HG02970 (cell line): ENCODE measurements at regions not wholly inside any gene's neighbourhood (a gene's known extent, or its start where the extent isn't known, plus 50 kb on each side); places are given as distances from the start of the nearest gene placed in this dataset.

ENCODE experiments used
- ATAC-seq: cut with Tn5 transposase; IDR thresholded peaks from one replicate; pipeline ENCODE4 v1.9.1; 2021; ENCODE audit warnings: mild to moderate bottlenecking, moderate library complexity, moderate number of reproducible peaks; ENCODE audit not compliant: unreplicated experiment, low FRiP score

GRCh38 chr3:107284612-107285011 lies 92.6 kb upstream of the CCDC54 start:
- ATAC-seq, result no peak

DNA sequence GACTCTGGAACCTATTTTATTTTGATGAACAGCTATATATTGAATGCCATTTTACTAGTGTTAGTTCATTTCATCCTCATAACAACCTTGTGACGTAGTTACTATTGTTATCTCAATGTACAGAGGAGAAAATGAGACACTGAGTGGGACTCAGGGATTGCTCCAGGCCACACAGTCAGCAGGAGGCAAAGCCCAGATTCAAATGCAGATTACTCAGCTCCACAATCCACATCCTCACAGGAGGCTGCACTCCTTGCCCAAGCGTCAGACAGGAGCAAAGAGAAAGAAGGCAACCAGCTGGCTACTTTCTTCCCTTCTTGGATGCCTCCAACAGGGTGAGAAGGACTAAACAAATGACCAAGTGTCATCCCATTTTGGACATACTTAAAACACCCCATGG lies 92.0 kb upstream of the CCDC54 start:
- no peak for ATAC-seq

DNA sequence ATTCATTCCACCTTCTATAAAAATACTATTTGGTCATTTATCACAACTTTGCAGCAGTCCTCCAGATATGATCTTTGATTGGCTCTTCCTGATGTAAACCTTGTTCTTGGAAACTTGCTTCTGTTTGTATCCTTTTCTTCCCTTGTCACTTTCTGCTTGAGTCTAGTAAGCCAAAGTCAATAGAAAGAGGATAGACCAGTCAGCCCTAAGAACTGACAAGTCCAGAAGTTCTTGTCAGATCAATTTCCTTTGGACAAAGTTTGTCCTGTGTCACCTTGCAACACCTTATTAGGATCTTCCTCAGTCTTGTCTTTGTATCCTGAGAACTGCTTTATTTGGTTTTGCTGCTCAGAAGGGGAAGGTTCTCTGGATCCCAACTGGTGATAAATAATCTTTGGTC lies 87.9 kb upstream of the CCDC54 start:
- no peak for ATAC-seq

DNA sequence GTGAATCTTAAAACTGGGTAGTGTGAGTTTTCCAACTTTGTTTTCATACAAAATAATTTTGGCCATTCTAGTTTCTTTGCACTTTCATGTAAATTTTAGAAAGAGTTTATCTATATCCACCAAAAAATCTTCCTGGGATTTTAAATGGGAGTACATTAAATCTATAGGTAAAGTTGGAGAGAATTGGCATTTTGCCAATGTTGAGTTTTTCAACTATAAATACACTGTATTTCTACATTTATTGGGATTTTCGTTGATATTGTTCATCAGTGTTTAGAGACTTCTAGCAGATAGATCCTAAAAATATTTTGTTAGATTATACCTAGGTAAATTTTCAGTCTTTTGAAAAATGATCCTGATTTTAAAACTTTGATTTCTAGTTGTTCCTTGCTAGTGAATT lies 83.1 kb upstream of the CCDC54 start:
- no peak for ATAC-seq

DNA sequence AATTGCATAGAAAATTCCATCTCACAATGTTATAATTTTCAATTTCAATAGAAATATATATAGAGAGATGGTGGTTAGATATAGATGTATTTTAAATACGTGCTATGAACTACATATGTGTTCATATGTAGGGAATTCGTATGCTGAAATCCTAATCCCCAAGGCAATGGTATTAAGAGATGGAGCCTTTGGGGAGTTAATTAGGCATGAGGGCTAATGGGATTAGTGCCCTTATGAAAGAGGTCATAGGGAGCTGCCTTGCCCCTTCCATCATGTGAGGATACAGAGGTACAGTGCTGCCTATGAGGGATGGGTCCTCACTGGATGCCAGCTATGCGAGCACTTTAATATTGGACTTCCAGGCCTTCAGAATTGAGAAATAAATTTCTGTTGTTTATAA lies 79.6 kb upstream of the CCDC54 start:
- ATAC-seq, result no peak

GRCh38 chr3:107307205-107307604 lies 70.0 kb upstream of the CCDC54 start:
- no peak for ATAC-seq

DNA sequence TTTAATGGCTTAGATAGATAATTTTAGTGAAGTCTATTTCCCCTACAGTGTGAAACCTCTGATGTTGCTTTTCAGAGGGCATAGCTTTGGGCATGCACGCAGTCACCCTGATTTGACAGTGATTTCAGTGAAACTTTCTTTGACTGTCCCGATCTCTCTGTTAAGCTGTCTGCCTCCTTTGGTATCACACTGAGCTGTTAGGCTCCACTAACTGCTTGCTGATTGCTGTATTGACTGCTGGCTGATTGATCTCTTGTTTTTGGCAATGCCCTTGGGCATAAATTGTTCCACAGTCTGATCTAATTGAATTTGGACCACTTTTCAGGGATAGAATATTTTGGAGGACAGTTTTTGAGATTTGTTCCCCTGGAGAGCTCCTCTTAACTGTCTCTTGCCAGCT lies 68.5 kb upstream of the CCDC54 start:
- no peak for ATAC-seq

GRCh38 chr3:107309312-107309711 lies 67.9 kb upstream of the CCDC54 start:
- no peak for ATAC-seq

DNA sequence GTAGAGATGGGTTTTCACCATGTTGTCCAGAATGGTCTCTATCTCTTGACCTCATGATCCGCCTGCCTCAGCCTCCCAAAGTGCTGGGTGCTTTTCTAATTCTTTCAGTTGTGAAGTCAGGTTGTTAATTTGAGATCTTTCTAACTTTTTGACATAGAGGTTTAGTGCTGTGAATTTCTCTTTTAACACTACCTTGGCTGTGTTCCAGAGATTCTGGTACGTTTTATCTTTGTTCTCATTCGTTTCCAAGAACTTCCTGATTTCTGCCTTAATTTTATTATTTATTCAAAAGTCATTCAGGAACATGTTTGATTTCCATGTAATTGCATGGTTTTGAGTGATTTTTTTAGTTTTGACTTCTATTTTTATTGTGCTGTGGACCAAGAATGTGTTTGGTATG lies 63.5 kb upstream of the CCDC54 start:
- no peak for ATAC-seq

DNA sequence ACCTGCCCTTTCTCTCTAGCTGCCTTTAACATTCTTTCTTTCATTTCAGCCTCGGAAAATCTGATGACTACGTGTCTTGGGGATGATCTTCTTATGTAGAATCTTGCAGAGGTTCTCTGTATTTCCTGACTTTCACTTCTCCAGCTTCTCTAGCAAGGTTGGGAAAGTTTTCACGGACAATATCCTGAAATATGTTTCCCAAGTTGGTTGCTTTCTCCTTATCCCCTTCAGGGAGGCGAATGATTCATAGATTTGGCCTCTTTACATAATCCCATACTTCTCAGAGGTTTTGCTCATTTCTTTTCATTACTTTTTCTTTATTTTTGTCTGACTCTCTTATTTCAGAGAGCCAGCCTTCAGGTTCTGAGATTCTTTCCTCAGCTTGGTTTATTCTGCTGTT lies 62.1 kb upstream of the CCDC54 start:
- ATAC-seq, result no peak

DNA sequence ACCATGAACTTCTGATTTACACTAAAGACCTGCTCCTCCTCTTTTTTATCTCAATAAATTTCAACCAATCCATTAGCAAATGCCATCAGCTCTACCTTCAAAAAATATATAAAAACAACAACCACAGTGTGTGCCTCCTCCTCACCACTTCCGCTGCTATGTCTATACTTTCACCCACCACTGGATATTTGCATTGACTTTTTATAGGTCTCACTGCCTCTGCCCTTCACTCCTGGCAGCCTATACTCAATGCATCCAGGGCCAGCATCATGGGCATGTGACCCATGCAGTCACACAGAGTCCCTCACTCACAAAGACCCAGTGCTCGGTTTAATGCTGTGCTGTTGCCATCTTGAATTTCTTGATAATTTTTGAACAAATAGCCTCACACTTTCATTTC lies 53.5 kb upstream of the CCDC54 start:
- ATAC-seq, result no peak

GRCh38 chr3:107325446-107325845 lies 51.8 kb upstream of the CCDC54 start:
- ATAC-seq, result no peak
